Vagina (tissue), 2 donors: ENCODE measurements at regions not wholly inside any gene's neighbourhood (a gene's known extent, or its start where the extent isn't known, plus 50 kb on each side); places are given as distances from the start of the nearest gene placed in this dataset.
A peak's percentile ranks its signal among the peaks of the same experiment; 100 is the strongest.

ENCODE experiments used
- DNase-seq, 2 donors: peaks; one replicate each; pipeline ENCODE4 v3.0.0-alpha.2; 2017; ENCODE audit errors: extremely low spot score in 2 of 2
- H3K27ac ChIP-seq: fragments of 200-600 bp; sonication (generic); one replicate; pipeline ENCODE4 v1.5.1; 2019
- H3K27me3 ChIP-seq: fragments of 200-600 bp; sonication (generic); one replicate; pipeline ENCODE4 v1.5.1; 2019
- H3K36me3 ChIP-seq, 2 donors: fragments of 200-600 bp; sonication (generic); one replicate each; pipeline ENCODE4 v1.5.1; 2017 to 2019
- H3K4me1 ChIP-seq: fragments of 200-600 bp; sonication (generic); one replicate; pipeline ENCODE4 v1.5.1; 2019
- H3K4me3 ChIP-seq, 2 donors: fragments of 200-600 bp; sonication (generic); 1 replicate in 1 of 2; 2 replicates in 1 of 2; pipeline ENCODE4 v1.5.1; 2016 to 2019
- H3K9me3 ChIP-seq: fragments of 200-600 bp; sonication (generic); one replicate; pipeline ENCODE4 v1.5.1; 2019
- POLR2A ChIP-seq, 2 donors: fragments of 450-650 bp; IDR thresholded peaks; one replicate each; pipeline ENCODE4 v1.6.1; 2017; ENCODE audit warnings: antibody characterized with exemption in 2 of 2, mild to moderate bottlenecking in 2 of 2, moderate library complexity in 2 of 2
- POLR2AphosphoS5 ChIP-seq, 2 donors: sonication (generic); formaldehyde crosslinking; IDR thresholded peaks; one replicate each; pipeline ENCODE4 v1.9.0; 2017; ENCODE audit warnings: antibody characterized with exemption in 2 of 2, mild to moderate bottlenecking in 2 of 2, low read depth in 1 of 2; ENCODE audit not compliant: insufficient read depth in 1 of 2
- intact Hi-C: fragments of 100-400 bp; cut with DNase I; formaldehyde crosslinking; loops from one replicate; pipeline ENCODE4 v1.15.1; 2023
- TF ChIP-seq, protein P1 (sequence below), 3 experiments: fragments of 450-650 bp in 2 of 3; fragments of 200-600 bp in 1 of 3; sonication (generic) in 1 of 3; IDR thresholded peaks; one replicate each; pipeline ENCODE4 v1.5.1; 2017 to 2019; ENCODE audit warnings: antibody characterized with exemption in 3 of 3, mild to moderate bottlenecking in 2 of 3, moderate library complexity in 2 of 3

- Histone ChIP-seq H3K9me3 (no peaks in the 10 kb centered on the region), H3K4me1 (no peaks in the 10 kb centered on the region), H3K27me3 (no peaks in the 10 kb centered on the region), H3K27ac (no peak overlapping the region), H3K36me3 (no peaks in the 10 kb centered on the region), H3K4me3 (no peak overlapping the region)
- intact Hi-C loops = no loop called here
- TF ChIP-seq POLR2A (IDR thresholded peaks at IDR 0.05) (no peak), POLR2AphosphoS5 (IDR thresholded peaks at IDR 0.05; ENCODE audit: insufficient read depth in 1 of 2, low read depth in 1 of 2) (no peak)
- TF ChIP-seq, protein P1, sequence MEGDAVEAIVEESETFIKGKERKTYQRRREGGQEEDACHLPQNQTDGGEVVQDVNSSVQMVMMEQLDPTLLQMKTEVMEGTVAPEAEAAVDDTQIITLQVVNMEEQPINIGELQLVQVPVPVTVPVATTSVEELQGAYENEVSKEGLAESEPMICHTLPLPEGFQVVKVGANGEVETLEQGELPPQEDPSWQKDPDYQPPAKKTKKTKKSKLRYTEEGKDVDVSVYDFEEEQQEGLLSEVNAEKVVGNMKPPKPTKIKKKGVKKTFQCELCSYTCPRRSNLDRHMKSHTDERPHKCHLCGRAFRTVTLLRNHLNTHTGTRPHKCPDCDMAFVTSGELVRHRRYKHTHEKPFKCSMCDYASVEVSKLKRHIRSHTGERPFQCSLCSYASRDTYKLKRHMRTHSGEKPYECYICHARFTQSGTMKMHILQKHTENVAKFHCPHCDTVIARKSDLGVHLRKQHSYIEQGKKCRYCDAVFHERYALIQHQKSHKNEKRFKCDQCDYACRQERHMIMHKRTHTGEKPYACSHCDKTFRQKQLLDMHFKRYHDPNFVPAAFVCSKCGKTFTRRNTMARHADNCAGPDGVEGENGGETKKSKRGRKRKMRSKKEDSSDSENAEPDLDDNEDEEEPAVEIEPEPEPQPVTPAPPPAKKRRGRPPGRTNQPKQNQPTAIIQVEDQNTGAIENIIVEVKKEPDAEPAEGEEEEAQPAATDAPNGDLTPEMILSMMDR (IDR thresholded peaks at IDR 0.05) = no peak
- peak in 1 of 2 donors; percentile 65 for DNase-seq
Observed at GRCh38 chr3:187830181-187830580, 84.9 kb upstream of the BCL6 start.

GRCh38 chr3:187831125-187832051 is 86.1 kb upstream of the BCL6 start:
- no peaks in the 10 kb centered on the region for H3K9me3 ChIP-seq
- H3K36me3 ChIP-seq = no peaks in the 10 kb centered on the region
- H3K4me3 ChIP-seq = no peak overlapping the region
- no peak overlapping the region for H3K27ac ChIP-seq
- H3K27me3 ChIP-seq = no peaks in the 10 kb centered on the region
- intact Hi-C loops = no loop called here
- TF ChIP-seq POLR2A (IDR thresholded peaks at IDR 0.05) = no peak
- no peaks in the 10 kb centered on the region for H3K4me1 ChIP-seq
- DNase-seq = peak in 1 of 2 donors; percentile 3

DNA sequence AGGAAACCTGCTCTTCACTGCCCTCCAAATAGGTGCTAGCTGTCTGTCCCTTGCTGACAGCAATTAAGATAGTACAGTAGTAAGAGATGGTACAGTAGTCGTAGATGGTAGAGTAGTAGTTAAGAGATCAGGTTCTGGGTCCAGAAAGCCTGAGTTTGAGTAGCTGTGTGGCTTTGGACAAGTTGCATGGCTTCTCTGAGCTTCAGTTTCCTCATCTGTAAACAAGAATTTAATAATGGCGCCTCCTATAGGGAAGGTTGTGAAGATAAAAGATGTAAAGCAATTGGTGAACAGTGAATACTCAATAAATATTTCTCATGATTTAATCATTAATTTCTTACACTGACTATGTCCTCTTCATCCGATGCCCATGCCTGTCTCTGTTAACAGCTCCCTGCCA is 86.9 kb upstream of the BCL6 start:
- peak in 1 of 2 donors; percentile 22 for DNase-seq
- TF ChIP-seq, protein P1 (IDR thresholded peaks at IDR 0.05) = no peak
- TF ChIP-seq POLR2A (IDR thresholded peaks at IDR 0.05) (no peak), POLR2AphosphoS5 (IDR thresholded peaks at IDR 0.05; ENCODE audit: insufficient read depth in 1 of 2, low read depth in 1 of 2) (no peak)
- no peaks in the 10 kb centered on the region for H3K9me3 ChIP-seq
- intact Hi-C loops = no loop called here
- no peak overlapping the region for H3K27ac ChIP-seq
- no peaks in the 10 kb centered on the region for H3K27me3 ChIP-seq
- no peaks in the 10 kb centered on the region for H3K4me1 ChIP-seq
- no peak overlapping the region for H3K4me3 ChIP-seq
- H3K36me3 ChIP-seq = no peaks in the 10 kb centered on the region

- H3K4me3 ChIP-seq = no peak overlapping the region
- intact Hi-C loops = no loop called here
- H3K27ac ChIP-seq = no peak overlapping the region
- peak in 1 of 2 donors; percentile 18 for DNase-seq
- H3K27me3 ChIP-seq = no peaks in the 10 kb centered on the region
- no peaks in the 10 kb centered on the region for H3K9me3 ChIP-seq
- H3K4me1 ChIP-seq = no peaks in the 10 kb centered on the region
- no peaks in the 10 kb centered on the region for H3K36me3 ChIP-seq
- TF ChIP-seq, protein P1 (IDR thresholded peaks at IDR 0.05) = no peak
- TF ChIP-seq POLR2AphosphoS5 (IDR thresholded peaks at IDR 0.05; ENCODE audit: insufficient read depth in 1 of 2, low read depth in 1 of 2) = no peak
- no peak for TF ChIP-seq POLR2A (IDR thresholded peaks at IDR 0.05)
Observed at GRCh38 chr3:187833375-187833774, 88.1 kb upstream of the BCL6 start.

- intact Hi-C loops = no loop called here
- no peak for TF ChIP-seq POLR2AphosphoS5 (IDR thresholded peaks at IDR 0.05; ENCODE audit: insufficient read depth in 1 of 2, low read depth in 1 of 2)
- TF ChIP-seq POLR2A (IDR thresholded peaks at IDR 0.05) = no peak
- TF ChIP-seq, protein P1 (IDR thresholded peaks at IDR 0.05) = no peak
- peak in 1 of 2 donors; percentile 69 for DNase-seq
- Histone ChIP-seq H3K4me1 (no peaks in the 10 kb centered on the region), H3K9me3 (no peaks in the 10 kb centered on the region), H3K27me3 (no peaks in the 10 kb centered on the region), H3K4me3 (no peak overlapping the region), H3K27ac (no peak overlapping the region), H3K36me3 (no peaks in the 10 kb centered on the region)
Observed at GRCh38 chr3:187833799-187834578, 88.7 kb upstream of the BCL6 start.
